ENCODE measurements at regions not wholly inside any gene's neighbourhood (a gene's known extent, or its start where the extent isn't known, plus 50 kb on each side); places are given as distances from the start of the nearest gene placed in this dataset.

GRCh38 chr1:191306916-191307315 lies 829.3 kb upstream of the BRINP3 start:
- no peak overlapping the region for H3K27ac ChIP-seq
- DNase-seq, result no peak
- H3K36me3 ChIP-seq, result no peaks in the 10 kb centered on the region
- TF ChIP-seq CTCF (IDR thresholded peaks at IDR 0.05), result no peak
- intact Hi-C loops (cut with DNase I), result no loop called here
- no peaks in the 10 kb centered on the region for H3K9me3 ChIP-seq
- H3K27me3 ChIP-seq, result no peaks in the 10 kb centered on the region
- no peaks in the 10 kb centered on the region for H3K4me1 ChIP-seq
- H3K9ac ChIP-seq (ENCODE audit: low read depth in 2 of 2, low read length in 2 of 2), result no peak overlapping the region
- no peak overlapping the region for H3K4me3 ChIP-seq

- no peak for TF ChIP-seq CTCF (IDR thresholded peaks at IDR 0.05)
Measured at GRCh38 chr1:191320062-191320461, 838.2 kb upstream of the RGS18 start.

GRCh38 chr1:191327868-191328267 lies 830.4 kb upstream of the RGS18 start:
- Histone ChIP-seq H3K36me3 (no peaks in the 10 kb centered on the region), H3K9me3 (no peaks in the 10 kb centered on the region), H3K27ac (no peak overlapping the region), H3K9ac (ENCODE audit: low read depth in 2 of 2, low read length in 2 of 2) (no peak overlapping the region), H3K4me3 (no peak overlapping the region), H3K4me1 (no peaks in the 10 kb centered on the region), H3K27me3 (no peaks in the 10 kb centered on the region)
- no peak for TF ChIP-seq CTCF (IDR thresholded peaks at IDR 0.05)
- intact Hi-C loops (cut with DNase I), result no loop called here
- no peak for DNase-seq

More at GRCh38 chr1:191320062-191320461, 838.2 kb upstream of the RGS18 start:
- no peak overlapping the region for H3K27ac ChIP-seq
- H3K4me1 ChIP-seq, result no peaks in the 10 kb centered on the region
- H3K36me3 ChIP-seq, result no peaks in the 10 kb centered on the region
- intact Hi-C loops (cut with DNase I), result no loop called here
- H3K4me3 ChIP-seq, result no peak overlapping the region
- no peak overlapping the region for H3K9ac ChIP-seq (ENCODE audit: low read depth in 2 of 2, low read length in 2 of 2)
- no peaks in the 10 kb centered on the region for H3K27me3 ChIP-seq
- no peaks in the 10 kb centered on the region for H3K9me3 ChIP-seq
- no peak for DNase-seq

- intact Hi-C loops (cut with DNase I), result no loop called here
Measured at GRCh38 chr1:191343816-191344215, 814.4 kb upstream of the RGS18 start.

GRCh38 chr1:191346381-191346780 lies 811.9 kb upstream of the RGS18 start:
- no peak for DNase-seq
- H3K9ac ChIP-seq (ENCODE audit: low read depth in 2 of 2, low read length in 2 of 2), result no peak overlapping the region
- no peaks in the 10 kb centered on the region for H3K9me3 ChIP-seq
- no peaks in the 10 kb centered on the region for H3K4me1 ChIP-seq
- H3K27ac ChIP-seq, result no peak overlapping the region
- no peaks in the 10 kb centered on the region for H3K27me3 ChIP-seq
- intact Hi-C loops (cut with DNase I), result no loop called here
- no peak for TF ChIP-seq CTCF (IDR thresholded peaks at IDR 0.05)
- H3K36me3 ChIP-seq, result no peaks in the 10 kb centered on the region
- no peak overlapping the region for H3K4me3 ChIP-seq

More at GRCh38 chr1:191343816-191344215, 814.4 kb upstream of the RGS18 start:
- no peaks in the 10 kb centered on the region for H3K4me1 ChIP-seq
- H3K4me3 ChIP-seq, result no peak overlapping the region
- TF ChIP-seq CTCF (IDR thresholded peaks at IDR 0.05), result no peak
- H3K9ac ChIP-seq (ENCODE audit: low read depth in 2 of 2, low read length in 2 of 2), result no peak overlapping the region
- DNase-seq, result no peak
- H3K27ac ChIP-seq, result no peak overlapping the region
- no peaks in the 10 kb centered on the region for H3K9me3 ChIP-seq
- H3K27me3 ChIP-seq, result no peaks in the 10 kb centered on the region
- no peaks in the 10 kb centered on the region for H3K36me3 ChIP-seq

- Histone ChIP-seq H3K27me3 (no peaks in the 10 kb centered on the region), H3K9me3 (no peaks in the 10 kb centered on the region), H3K36me3 (no peaks in the 10 kb centered on the region), H3K27ac (no peak overlapping the region), H3K9ac (ENCODE audit: low read depth in 2 of 2, low read length in 2 of 2) (no peak overlapping the region), H3K4me1 (no peaks in the 10 kb centered on the region), H3K4me3 (no peak overlapping the region)
- TF ChIP-seq CTCF (IDR thresholded peaks at IDR 0.05), result no peak
- intact Hi-C loops (cut with DNase I), result no loop called here
- DNase-seq, result no peak
Measured at GRCh38 chr1:191348328-191348727, 809.9 kb upstream of the RGS18 start.

Measured in colonic mucosa (tissue), 4 donors.